Ishikawa (cell line): ENCODE measurements at regions not wholly inside any gene's neighbourhood (a gene's known extent, or its start where the extent isn't known, plus 50 kb on each side); places are given as distances from the start of the nearest gene placed in this dataset.

Source experiments
- CEBPB ChIP-seq: IDR thresholded peaks from 2 replicates; pipeline ENCODE4 v1.6.1; 2012
- CREB1 ChIP-seq: IDR thresholded peaks from 2 replicates; pipeline ENCODE4 v1.6.1; 2012; ENCODE audit warnings: low read depth
- EGR1 ChIP-seq: IDR thresholded peaks from 2 replicates; pipeline ENCODE4 v1.6.1; 2012
- EP300 ChIP-seq: IDR thresholded peaks from 2 replicates; pipeline ENCODE4 v1.6.1; 2012; ENCODE audit warnings: borderline replicate concordance
- FOXM1 ChIP-seq: IDR thresholded peaks from 2 replicates; pipeline ENCODE4 v1.6.1; 2012; ENCODE audit warnings: low read depth, borderline replicate concordance
- MAX ChIP-seq: IDR thresholded peaks from 2 replicates; pipeline ENCODE4 v1.6.1; 2012
- NFIC ChIP-seq: IDR thresholded peaks from 2 replicates; pipeline ENCODE4 v1.6.1; 2012
- RAD21 ChIP-seq: IDR thresholded peaks from 2 replicates; pipeline ENCODE4 v1.6.1; 2012; ENCODE audit warnings: low read depth
- REST ChIP-seq: IDR thresholded peaks from 2 replicates; pipeline ENCODE4 v1.6.1; 2012; ENCODE audit warnings: low read depth, mild to moderate bottlenecking
- TAF1 ChIP-seq: IDR thresholded peaks from 2 replicates; pipeline ENCODE4 v1.6.1; 2012; ENCODE audit warnings: low read depth, mild to moderate bottlenecking
- TCF12 ChIP-seq: IDR thresholded peaks from 2 replicates; pipeline ENCODE4 v1.6.1; 2012; ENCODE audit warnings: low read depth
- TEAD4 ChIP-seq: IDR thresholded peaks from 2 replicates; pipeline ENCODE4 v1.6.1; 2012
- USF1 ChIP-seq: IDR thresholded peaks from 2 replicates; pipeline ENCODE4 v1.6.1; 2012
- YY1 ChIP-seq: IDR thresholded peaks from 2 replicates; pipeline ENCODE4 v1.6.1; 2012; ENCODE audit warnings: low read depth
- ZBTB7A ChIP-seq: IDR thresholded peaks from 2 replicates; pipeline ENCODE4 v1.6.1; 2012; ENCODE audit warnings: low read depth

GRCh38 chr17:68161644-68162428 lies 86.0 kb upstream of the AMZ2 start:
- TF ChIP-seq CEBPB (no peak), ZBTB7A (no peak), EGR1 (no peak), TEAD4 (no peak), CREB1 (no peak)

GRCh38 chr17:68169840-68170239 lies 78.0 kb upstream of the AMZ2 start:
- TF ChIP-seq NFIC (no peak), MAX (no peak), REST (no peak), CREB1 (no peak), ZBTB7A (no peak), USF1 (no peak), TAF1 (no peak), EGR1 (no peak), RAD21 (no peak)

- TF ChIP-seq YY1 = no peak
- no peak for TF ChIP-seq USF1
- TF ChIP-seq NFIC = no peak
Measured at GRCh38 chr17:68170246-68170645, 77.6 kb upstream of the AMZ2 start.

- TF ChIP-seq RAD21 (peak; percentile 99), EGR1 (no peak), TCF12 (no peak), EP300 (no peak)
Measured at GRCh38 chr17:68172461-68172954, 75.3 kb upstream of the AMZ2 start.

GRCh38 chr17:68175416-68175815 lies 72.4 kb upstream of the AMZ2 start:
- no peak for TF ChIP-seq TCF12
- TF ChIP-seq REST = no peak
- no peak for TF ChIP-seq TEAD4
- TF ChIP-seq MAX = no peak
- TF ChIP-seq EGR1 = no peak
- TF ChIP-seq YY1 = no peak
- no peak for TF ChIP-seq NFIC
- TF ChIP-seq CREB1 = no peak
- no peak for TF ChIP-seq CEBPB
- no peak for TF ChIP-seq ZBTB7A

GRCh38 chr17:68175905-68176304 lies 71.9 kb upstream of the AMZ2 start:
- no peak for TF ChIP-seq CEBPB
- no peak for TF ChIP-seq EGR1
- TF ChIP-seq CREB1 = no peak
- TF ChIP-seq FOXM1 = no peak
- no peak for TF ChIP-seq USF1
